Esophagus squamous epithelium (tissue), 4 donors: ENCODE measurements at regions not wholly inside any gene's neighbourhood (a gene's known extent, or its start where the extent isn't known, plus 50 kb on each side); places are given as distances from the start of the nearest gene placed in this dataset.

ENCODE experiments used
- POLR2A ChIP-seq, 4 donors: fragments of 450-650 bp; IDR thresholded peaks; one replicate each; pipeline ENCODE4 v1.6.1; 2017; ENCODE audit warnings: antibody characterized with exemption in 4 of 4, mild to moderate bottlenecking in 4 of 4, moderate library complexity in 3 of 4
- TF ChIP-seq, protein P1 (sequence below), 6 experiments: fragments of 450-650 bp in 4 of 6; fragments of 200-600 bp in 2 of 6; sonication (generic) in 2 of 6; IDR thresholded peaks; one replicate each; pipeline ENCODE4 v1.5.1; 2016 to 2019; ENCODE audit warnings: antibody characterized with exemption in 6 of 6, mild to moderate bottlenecking in 4 of 6, moderate library complexity in 4 of 6

DNA sequence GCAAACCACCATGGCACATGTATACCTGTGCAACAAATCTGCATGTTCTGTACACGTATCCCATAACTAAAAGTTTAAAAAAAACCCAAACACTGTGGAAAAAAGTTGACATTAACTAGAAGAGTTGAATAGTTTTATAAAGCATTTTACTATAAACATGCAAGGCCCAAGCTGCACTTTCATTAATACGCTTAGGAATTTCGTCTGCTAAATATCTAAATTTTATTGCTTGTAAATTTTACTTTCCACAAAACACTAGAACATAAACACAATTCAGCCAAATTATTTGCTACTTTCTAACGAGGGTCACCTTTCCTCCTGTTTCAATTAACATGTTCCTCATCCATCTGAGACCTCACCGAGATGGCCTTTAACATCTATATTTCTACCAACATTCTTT, 74.4 kb upstream of the MAN1A1 start:
- no peak for TF ChIP-seq POLR2A (IDR thresholded peaks at IDR 0.05)
- TF ChIP-seq, protein P1, sequence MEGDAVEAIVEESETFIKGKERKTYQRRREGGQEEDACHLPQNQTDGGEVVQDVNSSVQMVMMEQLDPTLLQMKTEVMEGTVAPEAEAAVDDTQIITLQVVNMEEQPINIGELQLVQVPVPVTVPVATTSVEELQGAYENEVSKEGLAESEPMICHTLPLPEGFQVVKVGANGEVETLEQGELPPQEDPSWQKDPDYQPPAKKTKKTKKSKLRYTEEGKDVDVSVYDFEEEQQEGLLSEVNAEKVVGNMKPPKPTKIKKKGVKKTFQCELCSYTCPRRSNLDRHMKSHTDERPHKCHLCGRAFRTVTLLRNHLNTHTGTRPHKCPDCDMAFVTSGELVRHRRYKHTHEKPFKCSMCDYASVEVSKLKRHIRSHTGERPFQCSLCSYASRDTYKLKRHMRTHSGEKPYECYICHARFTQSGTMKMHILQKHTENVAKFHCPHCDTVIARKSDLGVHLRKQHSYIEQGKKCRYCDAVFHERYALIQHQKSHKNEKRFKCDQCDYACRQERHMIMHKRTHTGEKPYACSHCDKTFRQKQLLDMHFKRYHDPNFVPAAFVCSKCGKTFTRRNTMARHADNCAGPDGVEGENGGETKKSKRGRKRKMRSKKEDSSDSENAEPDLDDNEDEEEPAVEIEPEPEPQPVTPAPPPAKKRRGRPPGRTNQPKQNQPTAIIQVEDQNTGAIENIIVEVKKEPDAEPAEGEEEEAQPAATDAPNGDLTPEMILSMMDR (IDR thresholded peaks at IDR 0.05), result no peak
